ENCODE measurements at regions not wholly inside any gene's neighbourhood (a gene's known extent, or its start where the extent isn't known, plus 50 kb on each side); places are given as distances from the start of the nearest gene placed in this dataset.

DNA sequence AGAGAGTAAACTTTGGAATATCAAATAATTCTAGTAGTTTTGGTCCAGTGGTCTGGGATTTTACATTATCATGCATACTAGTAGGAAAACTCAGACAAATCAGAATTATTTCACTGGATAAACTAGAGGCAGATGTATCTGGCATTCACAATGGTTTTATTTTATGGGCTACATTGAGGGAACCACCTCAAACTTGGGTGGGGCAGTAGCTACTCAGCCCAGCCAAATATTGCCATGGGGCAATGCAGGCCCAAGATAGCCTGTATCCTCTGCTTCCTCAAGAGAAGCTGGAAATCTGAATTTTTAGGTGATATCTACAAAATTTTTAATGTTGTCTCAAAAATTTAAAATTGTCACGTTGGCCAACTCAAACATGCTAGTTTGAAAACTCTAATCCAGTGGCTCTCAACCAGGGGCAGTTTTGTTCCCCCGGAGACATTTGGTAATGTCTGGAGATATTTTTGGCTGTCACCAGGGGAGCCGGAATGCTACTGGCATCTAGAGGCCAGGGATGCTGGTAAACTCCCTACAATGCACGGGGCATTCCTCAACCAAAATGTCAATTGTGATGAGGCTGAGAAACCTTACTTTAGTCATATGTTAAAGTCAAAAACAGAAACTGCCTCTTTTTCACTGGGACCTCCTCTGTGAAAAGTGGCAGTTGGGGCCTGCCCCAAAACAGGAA, 172.8 kb upstream of the SPRED2 start:
- no peak for TF ChIP-seq CTCF (IDR thresholded peaks at IDR 0.05)
- no peak for TF ChIP-seq POLR2A (IDR thresholded peaks at IDR 0.05)
